Prostate gland (tissue), 2 donors: ENCODE measurements at regions not wholly inside any gene's neighbourhood (a gene's known extent, or its start where the extent isn't known, plus 50 kb on each side); places are given as distances from the start of the nearest gene placed in this dataset.

Source experiments
- DNase-seq: peaks from one replicate; pipeline ENCODE4 v3.0.0-alpha.2; 2019; ENCODE audit warnings: low spot score
- H3K27ac ChIP-seq, 2 donors: fragments of 200-600 bp; sonication (generic); 2 replicates each; pipeline ENCODE4 v1.5.1; 2017 to 2019
- H3K27me3 ChIP-seq: fragments of 200-600 bp; sonication (generic); replicated peaks from 2 replicates; pipeline ENCODE4 v1.5.1; 2019; ENCODE audit not compliant: insufficient read depth
- H3K36me3 ChIP-seq, 2 donors: fragments of 200-600 bp; sonication (generic); 1 replicate in 1 of 2; 2 replicates in 1 of 2; pipeline versions ENCODE4 v1.5.1 to v1.8.1; 2017 to 2019
- H3K4me1 ChIP-seq: fragments of 200-600 bp; sonication (generic); replicated peaks from 2 replicates; pipeline ENCODE4 v1.5.1; 2019
- H3K4me3 ChIP-seq, 2 donors: fragments of 200-600 bp; sonication (generic); 2 replicates each; pipeline ENCODE4 v1.5.1; 2017 to 2019
- H3K9me3 ChIP-seq: fragments of 200-600 bp; sonication (generic); 2 replicates; pipeline ENCODE4 v1.5.1; 2017
- CTCF ChIP-seq, 4 experiments: fragments of 200-600 bp in 2 of 4; fragments of 450-650 bp in 2 of 4; sonication (generic) in 2 of 4; IDR thresholded peaks; 1 replicate in 3 of 4; 2 replicates in 1 of 4; pipeline ENCODE4 v1.5.1; 2016 to 2019; ENCODE audit warnings: antibody characterized with exemption in 4 of 4, mild to moderate bottlenecking in 2 of 4, moderate library complexity in 2 of 4
- POLR2A ChIP-seq: fragments of 450-650 bp; IDR thresholded peaks from one replicate; pipeline ENCODE4 v1.6.1; 2016; ENCODE audit warnings: antibody characterized with exemption, mild to moderate bottlenecking
- POLR2AphosphoS5 ChIP-seq: sonication (generic); formaldehyde crosslinking; IDR thresholded peaks from one replicate; pipeline ENCODE4 v1.6.1; 2017; ENCODE audit warnings: antibody characterized with exemption
- WGBS: methylation state at CpG from one replicate; pipeline ENCODE4 v1.1.5; 2018; 5-methylcytosine and 5-hydroxymethylcytosine counted together
- intact Hi-C: fragments of 100-400 bp; cut with DNase I; formaldehyde crosslinking; loops from one replicate; pipeline ENCODE4 v1.14.2; 2022

GRCh38 chr9:17045381-17045940 is 89.4 kb upstream of the CNTLN start:
- Histone ChIP-seq H3K9me3 (no peaks in the 10 kb centered on the region), H3K36me3 (no peaks in the 10 kb centered on the region), H3K27ac (no peak overlapping the region), H3K27me3 (no peaks in the 10 kb centered on the region), H3K4me1 (no peaks in the 10 kb centered on the region), H3K4me3 (no peak overlapping the region)
- TF ChIP-seq POLR2A, result no peak
- TF ChIP-seq CTCF (IDR thresholded peaks at IDR 0.05), result no peak
- intact Hi-C loops, result no loop called here
- 83% methylated on average over 3 of the region's 3 CpGs for WGBS
- no peak for DNase-seq

GRCh38 chr9:17031546-17031945 is 103.3 kb upstream of the CNTLN start:
- Histone ChIP-seq H3K4me1 (no peaks in the 10 kb centered on the region), H3K9me3 (no peaks in the 10 kb centered on the region), H3K4me3 (no peak overlapping the region), H3K27ac (no peak overlapping the region), H3K27me3 (no peaks in the 10 kb centered on the region), H3K36me3 (no peaks in the 10 kb centered on the region)
- intact Hi-C loops, result no loop called here
- TF ChIP-seq CTCF (IDR thresholded peaks at IDR 0.05) (no peak), POLR2AphosphoS5 (no peak), POLR2A (no peak)
- 94% methylated on average over 3 of the region's 3 CpGs for WGBS
- no peak for DNase-seq

DNA sequence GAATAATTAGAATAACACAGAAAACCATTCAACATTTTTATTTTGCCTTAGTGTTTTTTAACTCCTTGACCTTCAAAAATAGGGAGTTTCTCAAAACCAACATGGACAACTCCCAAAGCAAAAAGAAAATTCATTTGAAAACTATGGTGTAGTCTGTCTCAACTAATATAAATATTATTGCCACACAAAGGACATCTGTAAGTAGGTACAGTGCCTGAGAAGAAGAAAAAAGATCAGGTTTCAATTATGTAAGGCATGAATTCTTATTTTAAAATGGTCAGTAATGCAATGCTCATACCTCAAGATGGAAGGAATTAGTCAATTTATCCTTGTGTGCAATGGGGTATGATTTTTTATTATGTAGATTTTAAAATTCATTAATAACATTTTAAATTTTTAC is 109.6 kb upstream of the CNTLN start:
- Histone ChIP-seq H3K4me1 (no peaks in the 10 kb centered on the region), H3K27ac (no peak overlapping the region), H3K9me3 (no peaks in the 10 kb centered on the region), H3K36me3 (no peaks in the 10 kb centered on the region), H3K4me3 (no peak overlapping the region), H3K27me3 (no peaks in the 10 kb centered on the region)
- intact Hi-C loops, result no loop called here
- no peak for DNase-seq
- TF ChIP-seq POLR2AphosphoS5, result no peak
- TF ChIP-seq CTCF (IDR thresholded peaks at IDR 0.05), result no peak
- TF ChIP-seq POLR2A, result no peak

DNA sequence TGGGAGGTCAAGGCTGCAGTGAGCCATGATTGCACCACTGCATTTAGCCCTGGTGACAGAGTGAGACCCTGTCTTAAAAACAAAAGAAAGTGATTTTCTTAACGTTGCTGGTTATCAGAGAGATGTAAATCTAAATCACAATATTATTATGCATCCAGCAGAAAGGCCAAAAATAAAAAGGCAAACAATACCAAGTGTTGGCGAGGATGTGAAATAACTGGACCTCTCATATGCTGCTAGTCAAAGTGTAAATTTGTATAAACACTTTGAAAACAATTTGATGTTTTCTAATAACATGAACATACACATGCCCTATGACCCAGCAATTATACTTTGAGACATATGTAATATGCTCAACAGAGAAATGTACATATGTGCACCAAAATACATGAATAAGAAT is 110.7 kb upstream of the CNTLN start:
- Histone ChIP-seq H3K9me3 (no peaks in the 10 kb centered on the region), H3K36me3 (no peaks in the 10 kb centered on the region), H3K4me1 (no peaks in the 10 kb centered on the region), H3K27ac (no peak overlapping the region), H3K27me3 (no peaks in the 10 kb centered on the region), H3K4me3 (no peak overlapping the region)
- WGBS, result 84% methylated on average over 2 of the region's 2 CpGs
- intact Hi-C loops, result no loop called here
- TF ChIP-seq POLR2AphosphoS5 (no peak), POLR2A (no peak), CTCF (IDR thresholded peaks at IDR 0.05) (no peak)
- DNase-seq, result no peak

- no peak for DNase-seq
- Histone ChIP-seq H3K9me3 (no peaks in the 10 kb centered on the region), H3K27me3 (peaks cover 2% of the 10 kb centered on the region), H3K36me3 (no peaks in the 10 kb centered on the region), H3K4me3 (no peak overlapping the region), H3K4me1 (no peaks in the 10 kb centered on the region), H3K27ac (no peak overlapping the region)
- intact Hi-C loops, result no loop called here
- TF ChIP-seq CTCF (IDR thresholded peaks at IDR 0.05), result no peak
- no peak for TF ChIP-seq POLR2AphosphoS5
- TF ChIP-seq POLR2A, result no peak
- WGBS, result 56% methylated on average over 1 of the region's 1 CpG
Observed at GRCh38 chr9:17021387-17021970, 113.4 kb upstream of the CNTLN start.
